KMS-11 (cell line): ENCODE measurements at regions not wholly inside any gene's neighbourhood (a gene's known extent, or its start where the extent isn't known, plus 50 kb on each side); places are given as distances from the start of the nearest gene placed in this dataset.
"Not testable (repeated sequence)": the region's sequence is repeated elsewhere in the genome, so short reads cannot be mapped to it uniquely, and the experiment has no call there.

Source experiments
- H2AFZ ChIP-seq: fragments of 200-600 bp; sonication (generic); 2 replicates; pipeline ENCODE4 v1.6.1; 2016; ENCODE audit warnings: antibody characterized with exemption, mixed run types, low read depth
- H3K27ac ChIP-seq: fragments of 200-600 bp; sonication (generic); 2 replicates; pipeline ENCODE4 v1.6.1; 2016; ENCODE audit warnings: mild to moderate bottlenecking, mixed run types
- H3K27me3 ChIP-seq: fragments of 200-600 bp; sonication (generic); 2 replicates; pipeline ENCODE4 v1.6.1; 2017; ENCODE audit warnings: mild to moderate bottlenecking, low read depth, mixed run types, moderate library complexity; ENCODE audit not compliant: insufficient read depth
- H3K36me3 ChIP-seq: fragments of 200-600 bp; sonication (generic); 2 replicates; pipeline ENCODE4 v1.6.1; 2017; ENCODE audit warnings: mild to moderate bottlenecking, mixed run types; ENCODE audit not compliant: insufficient read depth
- H3K4me1 ChIP-seq: fragments of 200-600 bp; sonication (generic); 2 replicates; pipeline ENCODE4 v1.6.1; 2016; ENCODE audit warnings: mild to moderate bottlenecking, low read depth, mixed run types; ENCODE audit not compliant: poor library complexity, severe bottlenecking
- H3K4me2 ChIP-seq: fragments of 200-600 bp; sonication (generic); 2 replicates; pipeline ENCODE4 v1.7.0; 2016; ENCODE audit warnings: mild to moderate bottlenecking, mixed run types
- H3K4me3 ChIP-seq: fragments of 200-600 bp; sonication (generic); IDR thresholded peaks from 2 replicates; pipeline ENCODE4 v1.6.1; 2017; ENCODE audit warnings: low read depth, low read length, mixed read lengths; ENCODE audit not compliant: insufficient read depth
- H3K79me2 ChIP-seq: fragments of 200-600 bp; sonication (generic); 2 replicates; pipeline ENCODE4 v1.6.1; 2016; ENCODE audit warnings: low read depth, mixed run types; ENCODE audit not compliant: insufficient read depth
- H3K9ac ChIP-seq: fragments of 200-600 bp; sonication (generic); 2 replicates; pipeline ENCODE4 v1.6.1; 2016; ENCODE audit warnings: mild to moderate bottlenecking, mixed run types
- H4K20me1 ChIP-seq: fragments of 200-600 bp; sonication (generic); 2 replicates; pipeline ENCODE4 v1.6.1; 2016; ENCODE audit warnings: mild to moderate bottlenecking, mixed run types; ENCODE audit not compliant: insufficient read depth
- CTCF ChIP-seq: fragments of 200-600 bp; sonication (generic); conservative IDR thresholded peaks from 2 replicates; pipeline ENCODE4 v1.6.1; 2017; ENCODE audit warnings: low read depth, mild to moderate bottlenecking, antibody characterized with exemption, low read length, moderate library complexity, mixed read lengths

DNA sequence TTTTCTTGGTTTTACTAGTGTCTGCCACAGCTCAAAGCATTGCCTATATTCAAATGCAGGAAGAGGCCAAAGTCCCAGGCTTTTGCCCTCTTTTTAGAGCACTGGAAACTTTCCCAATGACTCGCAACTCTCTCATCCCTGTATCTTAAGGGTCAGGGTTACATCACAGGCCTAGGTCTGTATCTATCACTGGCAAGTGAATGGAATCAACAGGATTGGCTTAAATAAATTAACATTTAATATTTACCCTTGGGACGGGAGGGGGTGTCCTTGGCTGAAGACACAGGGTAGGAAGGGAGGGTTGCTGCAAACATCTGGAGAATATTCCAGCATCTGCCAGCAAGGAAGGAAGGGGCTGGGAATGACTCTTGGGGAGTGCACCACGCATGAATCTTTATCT, 242.6 kb downstream of the SLC4A3 start:
- no peak for TF ChIP-seq CTCF
- Histone ChIP-seq H4K20me1 (no peaks in the 10 kb centered on the region), H3K27ac (no peak overlapping the region), H3K79me2 (no peaks in the 10 kb centered on the region), H3K36me3 (no peaks in the 10 kb centered on the region), H3K4me3 (no peak overlapping the region), H3K4me1 (no peaks in the 10 kb centered on the region), H3K27me3 (no peaks in the 10 kb centered on the region), H3K9ac (no peak overlapping the region), H2AFZ (no peak overlapping the region), H3K4me2 (no peak overlapping the region)

- Histone ChIP-seq H3K27me3 (no peaks in the 10 kb centered on the region), H3K27ac (no peak overlapping the region), H3K4me2 (no peak overlapping the region), H3K79me2 (no peaks in the 10 kb centered on the region), H3K9ac (no peak overlapping the region), H3K4me3 (no peak overlapping the region), H3K36me3 (no peaks in the 10 kb centered on the region), H2AFZ (no peak overlapping the region), H4K20me1 (no peaks in the 10 kb centered on the region), H3K4me1 (no peaks in the 10 kb centered on the region)
- TF ChIP-seq CTCF = no peak
Observed at GRCh38 chr2:219871351-219871750, 243.9 kb downstream of the SLC4A3 start.

DNA sequence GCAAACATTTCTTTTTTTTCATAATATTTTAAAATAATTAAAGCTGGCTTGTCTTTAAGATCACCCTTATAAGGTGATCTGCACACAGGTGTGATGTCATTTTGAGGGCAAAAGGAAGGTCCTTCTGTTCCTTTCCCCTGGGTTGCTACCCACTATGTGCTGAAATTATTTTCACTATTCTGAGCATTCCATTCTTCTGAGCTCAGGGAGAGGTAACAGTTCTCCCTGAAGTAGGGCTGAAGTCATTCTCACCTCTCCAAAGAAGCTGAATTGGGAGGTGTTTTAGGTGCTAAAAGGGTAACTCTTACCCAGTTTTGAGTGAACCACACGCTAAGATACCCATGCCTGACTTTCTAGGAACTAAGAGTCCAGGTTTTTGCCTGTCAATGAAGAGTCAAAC, 247.6 kb downstream of the SLC4A3 start:
- no peaks in the 10 kb centered on the region for H3K27me3 ChIP-seq
- H3K27ac ChIP-seq = no peak overlapping the region
- TF ChIP-seq CTCF = no peak
- no peak overlapping the region for H3K9ac ChIP-seq
- no peaks in the 10 kb centered on the region for H3K4me1 ChIP-seq
- H3K36me3 ChIP-seq = no peaks in the 10 kb centered on the region
- no peak overlapping the region for H3K4me2 ChIP-seq
- H4K20me1 ChIP-seq = no peaks in the 10 kb centered on the region
- H3K79me2 ChIP-seq = no peaks in the 10 kb centered on the region
- no peak overlapping the region for H3K4me3 ChIP-seq
- H2AFZ ChIP-seq = no peak overlapping the region

DNA sequence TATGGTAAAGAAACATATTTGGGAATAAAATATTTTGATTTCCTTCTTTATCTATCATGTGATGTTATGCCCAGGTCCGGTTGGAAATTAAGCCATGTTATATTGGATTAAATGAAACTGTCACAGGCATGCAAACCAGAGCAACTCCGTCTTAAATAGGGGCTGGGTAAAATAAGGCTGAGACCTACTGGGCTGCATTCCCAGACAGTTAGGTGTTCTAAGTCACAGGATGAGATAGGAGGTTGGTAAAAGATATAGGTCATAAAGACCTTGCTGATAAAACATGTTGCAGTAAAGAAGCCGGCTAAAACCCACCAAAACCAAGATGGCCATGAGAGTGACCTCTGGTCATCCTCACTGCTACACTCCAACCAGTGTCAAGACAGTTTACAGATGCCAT, 248.6 kb downstream of the SLC4A3 start:
- H2AFZ ChIP-seq, H3K36me3 ChIP-seq, H3K79me2 ChIP-seq, H3K27me3 ChIP-seq, H3K4me3 ChIP-seq, H3K27ac ChIP-seq, H3K4me1 ChIP-seq, H4K20me1 ChIP-seq, H3K4me2 ChIP-seq, H3K9ac ChIP-seq: not testable (repeated sequence)

DNA sequence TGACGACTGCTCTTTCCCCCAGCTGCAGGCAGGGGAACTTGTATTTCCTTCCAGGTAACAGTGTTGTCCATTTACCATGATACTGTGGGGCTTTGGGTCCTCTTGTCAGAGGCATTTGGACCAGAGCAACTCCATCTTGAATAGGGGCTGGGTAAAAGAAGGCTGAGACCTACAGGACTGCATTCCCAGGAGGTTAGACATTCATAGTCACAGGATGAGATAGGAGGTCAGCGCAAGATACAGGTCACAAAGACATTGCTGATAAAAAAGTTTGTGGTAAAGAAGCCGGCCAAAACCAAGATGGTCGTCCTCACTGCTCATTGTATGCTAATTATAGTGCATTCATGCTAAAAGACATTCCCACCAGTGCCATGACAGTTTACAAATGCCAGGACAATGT, 249.5 kb downstream of the SLC4A3 start:
- no peak for TF ChIP-seq CTCF
- Histone ChIP-seq H3K27ac (no peak overlapping the region), H3K36me3 (no peaks in the 10 kb centered on the region)

More for the DNA sequence above, 249.5 kb downstream of the SLC4A3 start:
- Histone ChIP-seq H3K79me2 (no peaks in the 10 kb centered on the region), H4K20me1 (no peaks in the 10 kb centered on the region), H3K27me3 (no peaks in the 10 kb centered on the region), H3K4me2 (no peak overlapping the region), H3K4me1 (no peaks in the 10 kb centered on the region), H3K9ac (no peak overlapping the region), H2AFZ (no peak overlapping the region), H3K4me3 (no peak overlapping the region)
